ENCODE measurements at regions not wholly inside any gene's neighbourhood (a gene's known extent, or its start where the extent isn't known, plus 50 kb on each side); places are given as distances from the start of the nearest gene placed in this dataset.
"Not testable (repeated sequence)": the region's sequence is repeated elsewhere in the genome, so short reads cannot be mapped to it uniquely, and the experiment has no call there.

GRCh38 chr4:79132826-79133225 is 193.0 kb downstream of the NAA11 start:
- Histone ChIP-seq H3K27ac (no peak overlapping the region), H3K27me3 (ENCODE audit: insufficient read depth, low read depth, severe bottlenecking) (no peaks in the 10 kb centered on the region), H3K4me3 (ENCODE audit: low read depth, low read length) (no peak overlapping the region), H3K9me3 (ENCODE audit: severe bottlenecking) (no peaks in the 10 kb centered on the region), H3K36me3 (no peaks in the 10 kb centered on the region)
- no peak for DNase-seq
- TF ChIP-seq CTCF (IDR thresholded peaks at IDR 0.05; ENCODE audit: low read depth, low read length) = no peak

- Histone ChIP-seq H3K4me3 (ENCODE audit: low read depth, low read length) (no peak overlapping the region), H3K9me3 (ENCODE audit: severe bottlenecking) (peaks cover 7% of the 10 kb centered on the region), H3K27me3 (ENCODE audit: insufficient read depth, low read depth, severe bottlenecking) (no peaks in the 10 kb centered on the region), H3K36me3 (no peaks in the 10 kb centered on the region), H3K27ac (no peak overlapping the region)
- no peak for TF ChIP-seq CTCF (IDR thresholded peaks at IDR 0.05; ENCODE audit: low read depth, low read length)
- no peak for DNase-seq
Observed at GRCh38 chr4:79121875-79122358, 182.7 kb upstream of the PAQR3 start.

GRCh38 chr4:79121223-79121622 is 182.0 kb upstream of the PAQR3 start:
- Histone ChIP-seq H3K27me3 (ENCODE audit: insufficient read depth, low read depth, severe bottlenecking) (no peaks in the 10 kb centered on the region), H3K9me3 (ENCODE audit: severe bottlenecking) (peaks cover 7% of the 10 kb centered on the region), H3K27ac (no peak overlapping the region), H3K36me3 (no peaks in the 10 kb centered on the region), H3K4me3 (ENCODE audit: low read depth, low read length) (no peak overlapping the region)
- DNase-seq = no peak
- TF ChIP-seq CTCF (IDR thresholded peaks at IDR 0.05; ENCODE audit: low read depth, low read length) = no peak

- H3K36me3 ChIP-seq; DNase-seq; H3K27ac ChIP-seq; H3K9me3 ChIP-seq (ENCODE audit: severe bottlenecking); H3K4me3 ChIP-seq (ENCODE audit: low read depth, low read length); H3K27me3 ChIP-seq (ENCODE audit: insufficient read depth, low read depth, severe bottlenecking): not testable (repeated sequence)
Observed at GRCh38 chr4:79117051-79117450, 177.8 kb upstream of the PAQR3 start.

GRCh38 chr4:79107014-79107413 is 167.8 kb upstream of the PAQR3 start:
- no peak for TF ChIP-seq CTCF (IDR thresholded peaks at IDR 0.05; ENCODE audit: low read depth, low read length)

GRCh38 chr4:79088946-79089691 is 149.9 kb upstream of the PAQR3 start:
- Histone ChIP-seq H3K36me3 (no peaks in the 10 kb centered on the region), H3K27ac (no peak overlapping the region), H3K27me3 (ENCODE audit: insufficient read depth, low read depth, severe bottlenecking) (no peaks in the 10 kb centered on the region), H3K4me3 (ENCODE audit: low read depth, low read length) (no peak overlapping the region), H3K9me3 (ENCODE audit: severe bottlenecking) (no peaks in the 10 kb centered on the region)
- TF ChIP-seq CTCF (IDR thresholded peaks at IDR 0.05; ENCODE audit: low read depth, low read length) = no peak
- no peak for DNase-seq

More at GRCh38 chr4:79107014-79107413, 167.8 kb upstream of the PAQR3 start:
- H3K4me3 ChIP-seq (ENCODE audit: low read depth, low read length) = no peak overlapping the region
- DNase-seq = no peak
- H3K27me3 ChIP-seq (ENCODE audit: insufficient read depth, low read depth, severe bottlenecking) = no peaks in the 10 kb centered on the region
- peaks cover 5% of the 10 kb centered on the region for H3K9me3 ChIP-seq (ENCODE audit: severe bottlenecking)
- H3K27ac ChIP-seq = no peak overlapping the region
- no peaks in the 10 kb centered on the region for H3K36me3 ChIP-seq

All from WERI-Rb-1 (cell line).